NCI-H748 (cell line): ENCODE measurements at regions not wholly inside any gene's neighbourhood (a gene's known extent, or its start where the extent isn't known, plus 50 kb on each side); places are given as distances from the start of the nearest gene placed in this dataset.

Experiments used
- DNase-seq: peaks from one replicate; lab custom pipeline; 2025; ENCODE audit not compliant: unreplicated experiment; lab: John Stamatoyannopoulos, UW

GRCh38 chr12:30508205-30508967 is 187.3 kb downstream of the IPO8 start:
- no peak for DNase-seq

DNA sequence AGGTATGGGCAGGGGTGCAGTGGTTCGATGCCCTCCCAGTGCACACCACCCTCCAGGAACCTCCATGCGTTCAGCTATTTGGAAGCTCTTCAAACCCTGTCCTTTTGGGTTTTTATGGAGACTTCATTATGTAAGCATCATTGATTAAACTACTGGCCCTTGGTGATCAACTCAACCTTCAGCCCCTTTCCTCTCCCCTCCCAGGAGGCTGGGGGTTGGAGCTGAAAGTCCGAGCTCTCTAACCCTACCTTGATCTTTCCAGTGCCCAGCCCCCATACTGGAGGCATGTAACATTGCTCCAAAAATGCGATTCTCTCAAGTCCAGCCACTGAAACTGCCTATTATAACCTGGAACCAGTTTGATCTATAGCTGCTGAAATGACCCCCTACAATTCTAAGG is 188.1 kb downstream of the IPO8 start:
- no peak for DNase-seq

- no peak for DNase-seq
These were observed 189.3 kb downstream of the IPO8 start for GRCh38 chr12:30506411-30506810.

DNA sequence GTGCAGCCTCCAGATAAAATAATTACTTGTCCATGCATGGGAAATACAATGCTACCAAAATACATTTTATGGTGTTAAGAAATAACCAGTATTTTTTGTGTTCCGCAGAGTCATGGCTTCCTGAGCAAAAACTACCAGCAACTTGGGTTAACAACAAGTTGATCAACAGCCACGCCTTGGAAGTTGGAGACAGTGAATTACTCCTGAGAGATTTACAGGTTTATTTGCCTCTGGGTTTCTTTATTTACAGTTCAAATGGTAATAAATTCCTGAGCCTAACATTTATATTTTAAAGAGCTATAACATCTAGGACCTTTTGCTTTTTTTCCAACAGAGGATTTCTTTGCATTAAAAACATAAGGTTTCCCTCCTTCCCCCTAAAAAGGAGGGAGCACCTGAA is 194.0 kb downstream of the IPO8 start:
- DNase-seq: no peak

GRCh38 chr12:30500532-30500931 is 195.1 kb downstream of the IPO8 start:
- DNase-seq: no peak

GRCh38 chr12:30485230-30485890 is 210.3 kb downstream of the IPO8 start:
- DNase-seq: no peak

DNA sequence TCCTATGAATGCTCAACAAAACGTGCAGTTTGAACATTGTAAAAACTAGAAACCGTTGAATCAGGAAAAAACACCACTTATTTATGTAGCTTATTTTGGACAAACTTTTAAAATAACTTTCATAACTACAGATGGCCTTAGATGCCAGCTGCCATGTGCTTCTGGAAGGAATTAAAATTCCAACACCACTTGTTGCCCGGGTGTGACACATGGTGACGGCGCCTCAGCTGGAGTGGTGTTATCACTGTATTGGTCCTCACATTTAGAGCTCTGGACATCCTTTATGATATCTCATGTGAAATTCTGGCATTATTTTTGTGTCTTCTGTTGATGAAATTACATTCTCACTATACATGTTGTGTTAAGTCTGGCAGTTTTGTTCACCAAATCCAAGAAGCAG is 211.0 kb downstream of the IPO8 start:
- DNase-seq: no peak

GRCh38 chr12:30482650-30483049 is 213.0 kb downstream of the IPO8 start:
- no peak for DNase-seq

DNA sequence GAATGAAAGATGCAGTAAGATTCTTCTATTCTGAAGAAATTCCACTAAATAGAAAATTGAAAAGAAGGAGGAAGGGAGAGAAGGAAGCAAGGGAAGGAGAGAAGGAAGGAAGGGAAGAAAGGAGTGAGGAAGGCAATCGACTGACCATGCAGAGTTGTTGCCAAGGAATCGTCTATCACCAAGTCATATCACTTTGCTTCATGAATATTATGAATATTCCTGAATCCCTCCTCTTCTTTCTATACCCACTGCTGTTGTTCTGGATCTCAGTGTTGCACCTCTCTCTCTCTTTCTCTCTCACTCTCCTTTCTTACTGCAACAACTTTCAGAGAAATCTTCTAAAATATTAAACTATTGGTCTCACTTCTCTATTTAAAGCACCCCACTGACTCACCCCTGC is 222.4 kb downstream of the IPO8 start:
- no peak for DNase-seq

DNA sequence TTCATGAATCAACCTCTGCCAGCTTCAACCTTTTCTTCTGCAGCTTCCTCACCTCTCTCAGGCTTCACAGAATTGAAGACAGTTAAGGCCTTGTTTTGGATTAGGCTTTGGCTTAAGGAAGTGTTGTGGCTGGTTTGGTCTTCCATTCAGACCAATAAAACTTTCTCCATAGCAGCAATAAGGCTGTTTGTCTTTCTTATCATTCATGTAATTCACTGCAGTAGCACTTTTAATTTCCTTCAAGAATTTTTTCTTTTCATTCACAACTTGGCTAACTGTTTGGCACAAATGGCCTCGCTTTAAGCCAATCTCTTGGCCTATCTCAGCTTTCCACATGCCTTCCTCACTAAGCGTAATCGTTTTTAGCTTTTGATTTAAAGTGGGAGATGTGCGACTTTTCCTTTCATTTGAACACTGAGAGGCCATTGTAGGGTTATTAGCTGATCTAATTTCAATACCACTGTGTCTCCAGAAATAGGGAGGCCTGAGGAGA is 229.5 kb downstream of the IPO8 start:
- no peak for DNase-seq

DNA sequence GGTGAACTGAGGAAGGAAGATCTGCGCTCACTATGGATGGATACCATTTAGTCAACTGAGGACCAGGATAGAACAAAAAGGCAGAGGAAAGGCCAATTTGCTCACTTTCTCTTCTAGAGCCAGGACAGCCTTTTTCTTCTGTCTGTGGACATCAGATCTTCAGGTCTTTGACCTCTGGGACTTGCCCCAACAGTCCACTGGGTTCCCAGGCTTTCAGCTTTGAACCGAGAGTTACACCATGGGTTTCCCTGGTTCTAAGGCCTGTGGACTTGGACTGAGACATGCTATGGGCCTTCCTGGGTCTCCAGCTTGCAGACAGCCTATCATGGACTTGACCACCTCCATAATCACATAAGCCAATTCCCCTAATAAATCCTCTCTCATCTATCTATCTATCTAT is 232.0 kb downstream of the IPO8 start:
- DNase-seq: no peak

DNA sequence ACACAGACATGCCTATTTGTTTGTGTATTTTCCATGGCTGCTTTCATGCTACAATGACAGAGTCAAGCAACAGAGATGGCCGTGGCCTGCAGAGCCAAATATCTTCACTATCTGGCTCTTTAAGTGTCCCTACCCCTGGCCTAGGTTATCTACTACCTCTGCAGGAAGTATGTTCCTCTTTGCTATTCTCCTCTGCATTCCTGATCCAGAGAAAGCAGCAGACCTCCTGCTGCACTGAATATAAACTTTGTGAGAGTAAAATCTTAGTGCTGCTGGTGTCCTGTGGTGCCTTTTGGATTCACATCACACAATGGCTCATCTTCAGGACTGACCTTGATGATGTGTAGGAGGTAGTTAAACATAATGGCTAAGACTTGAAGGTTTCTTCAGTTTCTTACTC is 233.4 kb downstream of the IPO8 start:
- no peak for DNase-seq

- DNase-seq: no peak
These were observed 234.5 kb downstream of the IPO8 start for GRCh38 chr12:30461026-30461615.

GRCh38 chr12:30458453-30458852 is 237.2 kb downstream of the IPO8 start:
- no peak for DNase-seq

- peak; percentile 45 for DNase-seq
These were observed 237.9 kb downstream of the IPO8 start for GRCh38 chr12:30457621-30458289.

- DNase-seq: peak; percentile 55
These were observed 244.8 kb downstream of the IPO8 start for GRCh38 chr12:30450872-30451271.

DNA sequence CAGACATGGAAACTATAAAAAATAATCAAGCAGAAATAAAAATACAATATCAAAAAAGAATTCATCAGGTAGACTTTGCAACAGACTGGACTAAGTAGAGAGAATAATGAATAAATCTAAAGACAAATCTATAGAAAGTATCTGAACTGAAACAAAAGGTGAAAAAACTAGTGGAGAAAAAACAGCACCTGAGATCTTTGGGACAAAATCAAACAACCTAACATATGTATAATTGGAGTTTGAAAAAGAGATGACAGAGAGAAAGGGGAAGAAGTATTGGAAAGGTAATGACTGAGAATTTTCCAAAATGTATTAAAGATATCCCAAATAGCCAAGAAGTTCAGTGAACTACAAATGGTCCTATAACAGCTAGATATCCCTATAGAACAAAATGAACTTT is 245.4 kb downstream of the IPO8 start:
- DNase-seq: no peak

GRCh38 chr12:30448038-30448437 is 247.6 kb downstream of the IPO8 start:
- DNase-seq: no peak

GRCh38 chr12:30447061-30447750 is 248.5 kb downstream of the IPO8 start:
- no peak for DNase-seq

GRCh38 chr12:30442461-30442860 is 253.2 kb downstream of the IPO8 start:
- DNase-seq: no peak
